HG03025 (cell line): ENCODE measurements at regions not wholly inside any gene's neighbourhood (a gene's known extent, or its start where the extent isn't known, plus 50 kb on each side); places are given as distances from the start of the nearest gene placed in this dataset.
A peak's percentile ranks its signal among the peaks of the same experiment; 100 is the strongest.

Experiments used
- ATAC-seq: cut with Tn5 transposase; IDR thresholded peaks from one replicate; pipeline ENCODE4 v1.9.1; 2021; ENCODE audit warnings: mild to moderate bottlenecking, moderate library complexity; ENCODE audit not compliant: unreplicated experiment, low FRiP score

- ATAC-seq, result no peak
Measured at GRCh38 chr13:80047406-80047805, 293.5 kb downstream of the SPRY2 start.

- no peak for ATAC-seq
Measured at GRCh38 chr13:80040981-80041317, 300.0 kb downstream of the SPRY2 start.

DNA sequence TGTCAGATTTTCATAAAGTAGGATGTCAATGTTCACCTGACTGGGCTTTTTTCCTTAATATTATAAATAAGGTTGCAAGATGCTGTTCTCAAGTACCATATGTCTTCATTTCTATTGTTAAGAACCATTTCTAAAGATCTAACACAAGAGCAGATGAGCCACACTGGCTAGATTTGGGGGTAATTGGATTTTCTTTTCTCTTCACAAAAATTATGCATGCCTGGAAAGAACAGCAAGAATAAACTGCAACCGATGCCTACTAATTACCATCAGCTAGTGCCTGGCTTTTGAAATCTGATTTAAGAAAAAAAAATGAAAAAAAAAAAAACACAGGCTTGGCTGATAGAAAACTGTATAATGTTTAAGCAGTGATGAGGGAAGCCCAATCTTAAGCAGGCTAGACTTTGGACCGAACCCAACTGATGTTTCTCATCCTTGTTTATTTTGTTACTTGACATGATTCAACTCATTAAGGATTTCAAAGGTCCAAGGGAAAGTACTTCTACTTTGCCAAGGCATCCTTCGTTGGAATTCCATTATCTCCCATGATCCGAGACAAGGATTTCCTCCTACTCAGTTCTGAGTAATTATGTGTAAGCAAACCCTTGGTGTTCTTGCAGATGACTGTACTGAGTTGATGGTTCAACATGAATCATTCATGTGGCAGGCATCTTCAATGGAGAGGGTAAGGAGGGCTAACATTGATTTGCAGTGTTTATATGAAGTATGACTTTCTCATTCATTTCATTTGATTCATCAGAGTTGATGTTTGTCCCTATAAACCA lies 300.5 kb downstream of the SPRY2 start:
- ATAC-seq, result no peak

DNA sequence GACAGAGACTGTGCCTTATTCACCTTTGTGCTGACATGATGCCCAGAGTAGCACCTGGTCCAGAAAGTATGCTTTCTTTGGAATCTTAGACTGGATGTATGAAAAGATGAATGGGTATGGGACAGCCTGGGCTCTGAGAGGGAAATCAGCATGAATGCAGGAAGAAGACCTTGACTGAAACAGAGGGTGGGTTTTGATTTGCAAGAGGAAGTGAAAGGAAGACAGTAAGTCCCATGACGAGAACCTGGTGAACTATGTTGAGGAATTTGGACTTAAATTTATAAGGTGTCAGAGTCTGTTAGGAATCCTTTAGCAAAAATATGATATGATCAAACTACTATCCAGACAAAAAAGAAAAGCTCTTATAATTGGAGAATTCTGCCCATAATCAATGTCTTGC lies 301.9 kb downstream of the SPRY2 start:
- ATAC-seq, result peak; percentile 78

DNA sequence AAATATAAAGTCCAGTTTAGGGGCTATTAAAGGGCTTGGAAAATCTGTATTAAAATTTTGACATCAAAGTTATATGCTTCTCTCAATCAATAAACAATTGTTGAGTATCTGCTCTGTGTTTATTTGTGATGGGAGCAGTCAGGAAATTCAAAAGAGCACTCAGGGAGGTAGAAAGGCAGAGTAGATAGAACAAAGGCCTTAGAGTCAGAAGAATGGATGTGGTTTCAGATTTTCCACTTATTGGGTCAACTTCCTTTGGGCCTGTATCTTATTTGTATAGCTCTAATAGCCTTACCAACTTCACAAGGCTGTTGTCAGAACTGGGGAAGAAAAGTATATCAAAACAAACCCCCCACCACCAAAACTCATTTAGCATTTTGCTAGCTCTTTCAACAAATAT lies 302.6 kb downstream of the SPRY2 start:
- ATAC-seq, result no peak

DNA sequence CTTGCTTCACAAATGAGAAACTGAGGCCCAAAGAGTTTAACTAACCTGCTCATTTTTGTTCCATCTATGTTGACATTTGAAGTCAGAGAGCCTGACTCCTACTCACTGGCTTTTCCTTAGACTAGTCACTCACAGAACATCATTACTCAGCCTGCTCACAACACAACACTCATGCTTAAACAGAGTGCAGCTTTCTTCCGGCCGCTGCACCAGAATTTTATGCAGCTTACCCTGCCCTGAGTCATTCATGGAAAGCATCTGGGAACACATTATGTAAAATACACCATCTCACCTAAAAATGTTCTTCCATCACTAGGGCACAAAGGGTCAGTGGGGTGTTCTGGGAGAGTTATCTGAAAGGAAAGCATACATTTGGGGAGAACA lies 303.4 kb downstream of the SPRY2 start:
- ATAC-seq, result no peak

- ATAC-seq, result peak; percentile 44
Measured at GRCh38 chr13:80036845-80037504, 304.0 kb downstream of the SPRY2 start.

DNA sequence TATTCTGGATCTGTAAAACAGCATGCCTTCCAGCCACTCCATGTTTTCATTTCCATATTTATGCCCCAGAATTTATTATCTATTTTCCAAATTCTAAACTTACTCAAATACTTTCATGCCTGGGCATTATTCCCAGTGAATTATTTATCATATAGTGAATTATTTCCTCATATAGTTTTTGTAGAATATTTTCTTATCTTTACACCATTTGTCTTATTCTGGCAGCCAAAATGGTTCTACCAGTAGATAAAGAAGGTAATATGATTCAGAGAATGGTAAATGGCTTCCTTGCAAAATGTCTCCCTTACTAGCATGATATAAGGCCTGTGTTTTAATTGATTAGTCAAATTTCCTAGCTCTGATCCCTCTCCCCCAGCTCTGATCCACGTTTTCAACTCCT lies 305.8 kb downstream of the SPRY2 start:
- ATAC-seq, result no peak

DNA sequence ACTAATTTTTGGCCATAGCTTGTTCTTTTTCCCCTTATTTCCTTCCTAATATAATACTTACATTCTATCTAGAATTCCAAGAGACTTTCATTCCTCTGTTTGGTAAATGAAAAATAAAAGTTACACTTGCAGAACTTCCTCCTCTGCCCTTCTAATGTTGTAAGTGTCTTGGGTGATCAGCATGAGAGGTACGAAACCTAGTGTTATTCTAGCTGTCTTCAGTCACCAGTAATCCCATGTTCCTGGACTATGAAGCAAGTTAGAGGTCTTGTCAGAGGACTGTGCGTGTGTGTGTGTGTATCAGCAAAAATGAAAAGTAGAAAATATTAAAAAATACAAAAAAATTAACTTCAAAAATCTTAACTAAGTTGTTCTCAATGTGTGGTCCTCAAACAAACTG lies 307.0 kb downstream of the SPRY2 start:
- ATAC-seq, result no peak

DNA sequence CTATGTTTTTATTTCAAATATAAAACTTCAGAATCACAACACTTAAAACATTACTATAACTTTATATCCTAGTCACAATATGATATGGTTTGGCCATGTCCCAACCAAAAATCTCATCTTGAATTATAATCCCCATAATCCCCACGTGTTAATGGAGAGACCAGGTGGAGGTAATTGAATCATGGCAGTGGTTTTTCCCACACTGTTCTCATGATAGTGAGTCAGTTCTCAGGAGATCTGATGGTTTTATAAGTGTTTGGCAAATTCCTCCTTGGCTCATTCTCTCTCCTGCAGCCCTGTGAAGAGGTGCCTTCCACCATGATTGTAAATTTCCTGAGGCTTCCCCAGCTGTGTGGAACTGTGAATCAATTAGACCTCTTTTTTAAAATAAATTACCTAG lies 307.6 kb downstream of the SPRY2 start:
- no peak for ATAC-seq

DNA sequence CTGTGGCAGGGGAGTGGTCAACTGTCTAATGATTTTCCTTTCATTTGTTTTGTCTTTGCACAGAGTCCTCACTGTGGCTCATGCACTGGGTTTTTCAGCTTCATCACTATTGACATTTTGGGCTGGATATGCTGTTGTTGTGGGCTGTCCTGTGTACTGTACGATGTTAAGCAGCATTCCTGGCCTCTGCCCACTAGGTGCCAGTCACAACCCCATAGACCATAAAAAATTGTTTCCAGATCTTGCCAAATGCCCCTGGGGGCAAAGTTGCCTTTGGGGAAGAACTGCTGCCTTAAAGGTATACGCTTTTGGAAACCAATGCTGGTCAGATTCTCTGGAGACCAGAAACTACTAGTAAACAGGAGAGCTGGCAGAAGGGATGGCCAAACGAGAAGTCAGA lies 310.4 kb downstream of the SPRY2 start:
- ATAC-seq, result no peak

DNA sequence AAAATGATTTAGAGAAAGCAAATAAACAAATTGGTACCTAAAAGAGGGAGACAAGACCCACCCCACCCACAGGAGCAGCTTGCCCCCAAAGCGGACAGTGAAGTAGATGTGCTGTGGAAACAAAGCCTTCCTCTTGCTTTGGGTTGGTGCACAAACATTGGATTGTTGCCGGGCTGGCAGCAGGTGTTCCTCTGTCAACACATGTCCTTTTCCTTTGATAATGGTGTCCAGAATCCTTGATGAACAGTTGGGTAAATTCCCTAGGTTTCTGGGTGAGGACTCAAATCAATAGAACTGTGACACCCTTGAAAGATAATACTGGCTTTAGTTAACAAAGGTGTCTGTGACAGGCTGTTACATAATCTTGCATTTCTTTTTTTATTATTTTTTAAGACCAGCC lies 311.8 kb downstream of the SPRY2 start:
- ATAC-seq, result no peak

DNA sequence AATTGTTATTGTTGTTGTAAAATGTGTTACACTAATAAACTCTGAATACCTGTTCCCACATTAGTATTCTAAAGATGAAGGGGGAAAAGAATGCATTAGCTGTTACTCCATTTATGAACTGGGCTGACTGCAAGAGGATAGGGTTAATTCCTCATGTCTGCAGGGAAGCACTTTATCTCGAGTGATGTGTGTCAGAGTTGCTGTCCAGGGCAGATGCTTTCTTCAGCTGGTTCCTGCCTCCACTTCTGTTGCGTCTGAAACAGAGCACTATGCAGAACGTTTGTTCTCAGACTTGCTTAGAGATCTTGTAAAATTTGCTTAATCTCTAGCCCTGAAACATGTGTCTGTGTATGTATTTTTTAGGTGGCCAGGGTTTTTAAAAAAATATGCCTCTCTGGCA lies 318.8 kb downstream of the SPRY2 start:
- ATAC-seq, result no peak

DNA sequence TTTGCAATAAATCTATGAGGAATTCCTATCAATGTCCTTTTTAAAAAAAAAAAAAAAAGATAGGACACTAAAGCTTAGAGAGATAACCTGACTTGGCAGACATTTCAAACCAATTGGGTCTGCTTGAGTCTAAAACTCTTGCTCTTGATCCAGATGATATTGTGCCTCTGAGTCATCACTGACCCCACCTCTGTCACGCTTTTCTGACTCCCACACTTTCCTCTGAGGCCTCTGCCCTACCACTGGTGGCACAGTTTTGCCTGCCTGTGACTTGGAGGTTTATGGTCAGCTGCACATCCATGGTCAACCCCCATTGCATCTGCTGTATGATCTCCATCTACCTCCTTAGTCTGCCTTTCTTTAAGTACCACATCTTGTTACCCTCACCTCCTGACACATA lies 328.7 kb downstream of the SPRY2 start:
- no peak for ATAC-seq

GRCh38 chr13:80011448-80012212 lies 329.3 kb downstream of the SPRY2 start:
- ATAC-seq, result no peak

DNA sequence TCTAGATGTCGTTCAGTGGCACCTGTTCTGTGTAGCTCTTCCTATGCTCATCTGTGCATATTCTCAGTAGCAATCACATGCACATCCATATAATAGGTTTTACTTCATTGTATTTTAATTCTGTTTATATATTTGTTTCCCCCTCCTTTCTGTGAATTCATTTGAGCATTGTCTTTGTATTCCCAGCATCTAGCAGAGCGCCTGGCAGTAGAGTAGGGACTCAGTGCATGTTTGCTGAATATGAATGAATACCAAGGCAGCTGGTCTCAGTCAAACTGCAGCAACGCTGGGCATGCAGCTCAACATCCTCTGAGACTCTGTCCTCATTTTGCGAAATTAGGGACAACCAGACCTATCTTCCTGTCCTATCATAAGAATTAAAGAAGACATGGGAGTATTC lies 330.1 kb downstream of the SPRY2 start:
- no peak for ATAC-seq

DNA sequence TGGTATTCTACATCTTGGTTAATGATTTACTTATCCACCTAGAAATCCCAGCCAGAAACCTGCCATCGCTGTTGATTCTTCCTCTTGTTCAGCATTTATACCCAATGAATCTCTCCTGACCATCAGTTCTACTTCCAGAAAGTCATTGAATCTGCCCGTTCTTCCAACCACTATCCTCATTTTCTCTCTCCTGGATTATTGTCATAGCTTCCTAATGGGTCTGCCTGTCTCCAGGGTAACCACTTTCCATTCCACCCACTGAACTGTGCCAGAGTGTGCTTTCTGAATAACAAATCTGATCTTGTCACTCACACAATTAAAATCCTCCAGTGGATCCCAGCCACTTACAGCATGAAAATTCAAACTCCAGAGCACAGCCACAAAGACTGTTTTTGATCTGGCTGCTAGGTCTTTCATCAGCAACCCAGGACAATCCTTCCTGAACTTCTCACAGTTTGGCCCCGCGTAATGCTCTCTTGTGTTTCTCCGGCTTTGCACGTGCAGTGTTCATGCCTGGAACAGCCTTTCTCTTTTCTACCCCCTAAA lies 330.6 kb downstream of the SPRY2 start:
- ATAC-seq, result no peak

GRCh38 chr13:80009760-80010159 lies 331.2 kb downstream of the SPRY2 start:
- no peak for ATAC-seq

DNA sequence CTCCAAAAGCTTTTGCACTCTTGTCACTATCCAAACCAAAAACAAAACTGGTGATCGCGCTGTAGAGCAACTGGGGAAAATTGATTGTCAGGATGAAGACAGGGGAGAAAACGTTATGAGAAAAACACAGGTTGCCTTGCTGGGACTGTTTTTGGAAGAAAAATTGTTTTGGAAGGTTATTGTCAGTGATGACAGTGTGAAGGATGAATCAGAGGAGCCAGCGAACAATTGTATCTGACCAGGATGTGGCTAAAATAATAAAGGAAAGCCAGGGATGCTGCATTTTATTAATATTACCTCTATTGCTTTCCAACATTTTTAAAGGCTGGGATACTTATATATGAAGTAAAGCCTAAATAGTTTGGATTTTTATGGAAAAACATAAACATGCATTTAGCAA lies 334.0 kb downstream of the SPRY2 start:
- no peak for ATAC-seq

DNA sequence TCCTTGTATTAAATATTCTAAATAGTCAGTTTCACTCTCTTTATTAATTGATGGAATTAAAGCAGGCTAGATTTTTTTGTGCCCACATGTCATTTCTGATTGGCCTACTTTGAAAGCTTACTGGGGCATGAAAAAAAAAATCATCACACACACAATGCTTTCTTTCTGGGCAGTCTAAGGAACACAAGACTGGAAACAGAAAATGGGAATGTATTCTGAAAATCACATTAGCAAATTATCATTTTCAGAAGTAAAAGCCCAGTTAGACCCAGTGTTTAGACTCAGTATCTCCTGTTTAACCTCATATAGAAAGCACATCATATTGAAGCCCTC lies 339.4 kb downstream of the SPRY2 start:
- ATAC-seq, result no peak

DNA sequence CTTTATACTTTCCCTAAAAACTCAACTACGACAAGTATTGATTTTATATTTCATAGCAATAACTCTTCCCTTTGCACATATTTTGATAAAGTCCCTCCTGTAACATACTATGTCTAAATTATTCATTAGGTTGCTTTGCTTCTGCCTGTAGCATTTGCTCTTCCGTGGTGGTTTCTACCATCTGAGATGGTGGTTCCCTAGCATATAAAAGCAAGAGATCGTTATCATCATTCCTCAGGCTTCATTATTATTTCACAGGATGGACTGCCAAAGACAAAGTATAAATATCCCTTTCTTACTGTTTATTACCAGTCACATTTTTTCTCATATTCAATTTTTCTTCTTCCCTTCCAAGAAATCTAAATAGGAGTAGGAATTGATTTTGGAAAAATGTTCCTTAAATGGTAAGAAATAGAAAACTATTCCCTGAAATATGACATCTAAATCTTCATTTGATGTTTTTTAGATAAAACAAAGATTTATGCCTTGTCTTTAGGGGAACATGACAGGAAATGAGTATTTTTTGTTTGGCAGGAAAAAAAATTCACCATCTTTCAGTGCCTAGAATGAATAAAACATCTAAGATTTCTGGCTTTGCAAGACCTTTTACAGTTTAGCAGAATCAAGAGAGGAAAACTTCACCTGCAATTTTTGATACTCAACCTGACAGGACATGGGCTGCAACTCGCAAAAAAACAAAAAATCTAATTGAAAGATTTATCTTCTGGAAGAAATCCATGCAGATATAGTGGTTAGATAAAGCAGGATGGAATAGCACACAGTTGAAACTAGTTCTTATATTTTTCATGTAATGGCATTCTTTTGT lies 340.0 kb downstream of the SPRY2 start:
- no peak for ATAC-seq
